GM23338 (cell line): ENCODE measurements at regions not wholly inside any gene's neighbourhood (a gene's known extent, or its start where the extent isn't known, plus 50 kb on each side); places are given as distances from the start of the nearest gene placed in this dataset.

Source experiments
- ATAC-seq: fragments of 200-7000 bp; cut with Tn5 transposase; 3 replicates; pipeline ENCODE4 v1.9.1; 2020
- DNase-seq: peaks from one replicate; pipeline ENCODE4 v3.0.0-alpha.2; 2015; ENCODE audit warnings: low spot score
- H2AFZ ChIP-seq: fragments of 200-600 bp; sonication (generic); 2 replicates; pipeline ENCODE4 v1.8.0; 2016; ENCODE audit warnings: antibody characterized with exemption, mild to moderate bottlenecking, moderate library complexity
- H3F3A ChIP-seq: fragments of 200-600 bp; sonication (generic); replicated peaks from 2 replicates; pipeline ENCODE4 v1.8.0; 2017; ENCODE audit warnings: antibody characterized with exemption, mixed run types, low read depth
- H3K27ac ChIP-seq: fragments of 200-600 bp; sonication (generic); 2 replicates; pipeline ENCODE4 v1.6.1; 2016; ENCODE audit warnings: low read depth
- H3K27me3 ChIP-seq: fragments of 200-600 bp; sonication (generic); 2 replicates; pipeline ENCODE4 v1.8.0; 2016; ENCODE audit warnings: mild to moderate bottlenecking, mixed run types, moderate library complexity; ENCODE audit not compliant: insufficient read depth
- H3K36me3 ChIP-seq: fragments of 200-600 bp; sonication (generic); 2 replicates; pipeline ENCODE4 v1.8.0; 2016; ENCODE audit warnings: mild to moderate bottlenecking; ENCODE audit not compliant: insufficient read depth
- H3K4me1 ChIP-seq: fragments of 200-600 bp; sonication (generic); 2 replicates; pipeline ENCODE4 v1.8.0; 2016; ENCODE audit warnings: mild to moderate bottlenecking, moderate library complexity; ENCODE audit not compliant: insufficient read depth
- H3K4me2 ChIP-seq: fragments of 200-600 bp; sonication (generic); 2 replicates; pipeline ENCODE4 v1.7.1; 2017; ENCODE audit warnings: mixed run types
- H3K4me3 ChIP-seq: fragments of 200-600 bp; sonication (generic); 2 replicates; pipeline ENCODE4 v1.6.1; 2016; ENCODE audit warnings: mixed run types
- H3K79me2 ChIP-seq: fragments of 200-600 bp; sonication (generic); replicated peaks from 2 replicates; pipeline ENCODE4 v1.8.0; 2017; ENCODE audit warnings: mild to moderate bottlenecking; ENCODE audit not compliant: insufficient read depth
- H3K9me2 ChIP-seq: fragments of 200-600 bp; sonication (generic); 2 replicates; pipeline ENCODE4 v1.8.0; 2017; ENCODE audit not compliant: insufficient read depth
- H4K20me1 ChIP-seq: fragments of 200-600 bp; sonication (generic); replicated peaks from 2 replicates; pipeline ENCODE4 v1.8.0; 2017; ENCODE audit warnings: mild to moderate bottlenecking; ENCODE audit not compliant: insufficient read depth
- H3K27ac Mint-ChIP-seq: 2 replicates; pipeline ENCODE4 v1.8.0; 2020; ENCODE audit warnings: inconsistent platforms, mild to moderate bottlenecking, moderate library complexity, mixed read lengths
- H3K27me3 Mint-ChIP-seq: 3 replicates; pipeline ENCODE4 v1.8.0; 2022; ENCODE audit warnings: low read depth, mild to moderate bottlenecking, moderate library complexity, mixed read lengths, inconsistent platforms; ENCODE audit not compliant: insufficient read depth, poor library complexity
- H3K36me3 Mint-ChIP-seq: 3 replicates; pipeline ENCODE4 v1.8.0; 2021; ENCODE audit warnings: low read depth, mild to moderate bottlenecking, inconsistent platforms, moderate library complexity, mixed read lengths
- H3K4me1 Mint-ChIP-seq: 3 replicates; pipeline ENCODE4 v1.8.0; 2020; ENCODE audit warnings: mild to moderate bottlenecking, inconsistent platforms, mixed read lengths
- H3K4me3 Mint-ChIP-seq: 3 replicates; pipeline ENCODE4 v1.8.0; 2021; ENCODE audit warnings: moderate library complexity, mild to moderate bottlenecking, inconsistent platforms, mixed read lengths
- H3K9me3 Mint-ChIP-seq: 3 replicates; pipeline ENCODE4 v1.8.0; 2020; ENCODE audit warnings: moderate library complexity, mild to moderate bottlenecking, inconsistent platforms, mixed read lengths
- CREB1 ChIP-seq: fragments of 250-450 bp; sonication (Bioruptor Pico); IDR thresholded peaks from 2 replicates; pipeline ENCODE4 v1.5.0; 2020; ENCODE audit warnings: low read depth, mild to moderate bottlenecking, moderate library complexity
- EZH2phosphoT487 ChIP-seq: fragments of 200-600 bp; sonication (generic); IDR thresholded peaks from one replicate; pipeline ENCODE4 v1.8.1; 2018; ENCODE audit warnings: antibody characterized with exemption; ENCODE audit not compliant: unreplicated experiment
- JUNB ChIP-seq: IDR thresholded peaks from one replicate; pipeline ENCODE4 v1.6.1; 2016; ENCODE audit warnings: antibody characterized with exemption; ENCODE audit not compliant: unreplicated experiment
- NANOG ChIP-seq: IDR thresholded peaks from 2 replicates; pipeline ENCODE4 v1.6.1; 2016; ENCODE audit warnings: antibody characterized with exemption, borderline replicate concordance
- ZNF114 ChIP-seq: fragments of 250-450 bp; sonication (Bioruptor Pico); IDR thresholded peaks from 2 replicates; pipeline ENCODE4 v1.5.0; 2020; ENCODE audit warnings: mild to moderate bottlenecking, moderate library complexity
- ZNF331 ChIP-seq: fragments of 250-450 bp; sonication (Bioruptor Pico); IDR thresholded peaks from 2 replicates; pipeline ENCODE4 v1.5.0; 2020; ENCODE audit warnings: low read depth, mild to moderate bottlenecking, moderate library complexity
- TF ChIP-seq, protein P1 (sequence below): fragments of 250-450 bp; sonication (Bioruptor Pico); IDR thresholded peaks from 2 replicates; pipeline ENCODE4 v1.5.0; 2020; ENCODE audit warnings: mild to moderate bottlenecking, moderate library complexity
- TF ChIP-seq, protein P2 (sequence below), 2 experiments: fragments of 200-600 bp in 1 of 2; sonication (generic) in 1 of 2; conservative IDR thresholded peaks; 2 replicates each; pipeline versions ENCODE4 v1.5.1 to v1.6.1; 2016 to 2017; ENCODE audit warnings: antibody characterized with exemption in 2 of 2, low read depth in 2 of 2, mild to moderate bottlenecking in 2 of 2, moderate library complexity in 1 of 2

DNA sequence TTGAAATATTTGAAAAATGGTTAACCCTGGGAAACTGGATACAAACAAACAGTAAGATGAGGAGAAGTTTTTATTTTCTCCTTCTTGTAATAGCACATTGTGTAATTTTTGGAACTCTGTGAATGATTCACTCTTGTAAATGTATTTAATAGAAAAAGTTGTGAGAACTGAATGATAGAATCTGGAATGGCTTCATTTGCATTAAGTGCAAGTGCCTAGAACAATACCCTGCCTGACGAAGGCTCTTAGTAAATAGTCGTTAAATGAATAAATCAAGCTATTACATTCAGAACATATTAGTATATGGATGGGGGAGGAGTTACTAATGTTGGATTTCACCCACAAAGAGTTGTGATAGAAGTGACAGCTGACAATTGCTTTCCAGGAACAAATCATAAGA lies 442.5 kb downstream of the EFNA5 start (continued):
- TF ChIP-seq, protein P1, sequence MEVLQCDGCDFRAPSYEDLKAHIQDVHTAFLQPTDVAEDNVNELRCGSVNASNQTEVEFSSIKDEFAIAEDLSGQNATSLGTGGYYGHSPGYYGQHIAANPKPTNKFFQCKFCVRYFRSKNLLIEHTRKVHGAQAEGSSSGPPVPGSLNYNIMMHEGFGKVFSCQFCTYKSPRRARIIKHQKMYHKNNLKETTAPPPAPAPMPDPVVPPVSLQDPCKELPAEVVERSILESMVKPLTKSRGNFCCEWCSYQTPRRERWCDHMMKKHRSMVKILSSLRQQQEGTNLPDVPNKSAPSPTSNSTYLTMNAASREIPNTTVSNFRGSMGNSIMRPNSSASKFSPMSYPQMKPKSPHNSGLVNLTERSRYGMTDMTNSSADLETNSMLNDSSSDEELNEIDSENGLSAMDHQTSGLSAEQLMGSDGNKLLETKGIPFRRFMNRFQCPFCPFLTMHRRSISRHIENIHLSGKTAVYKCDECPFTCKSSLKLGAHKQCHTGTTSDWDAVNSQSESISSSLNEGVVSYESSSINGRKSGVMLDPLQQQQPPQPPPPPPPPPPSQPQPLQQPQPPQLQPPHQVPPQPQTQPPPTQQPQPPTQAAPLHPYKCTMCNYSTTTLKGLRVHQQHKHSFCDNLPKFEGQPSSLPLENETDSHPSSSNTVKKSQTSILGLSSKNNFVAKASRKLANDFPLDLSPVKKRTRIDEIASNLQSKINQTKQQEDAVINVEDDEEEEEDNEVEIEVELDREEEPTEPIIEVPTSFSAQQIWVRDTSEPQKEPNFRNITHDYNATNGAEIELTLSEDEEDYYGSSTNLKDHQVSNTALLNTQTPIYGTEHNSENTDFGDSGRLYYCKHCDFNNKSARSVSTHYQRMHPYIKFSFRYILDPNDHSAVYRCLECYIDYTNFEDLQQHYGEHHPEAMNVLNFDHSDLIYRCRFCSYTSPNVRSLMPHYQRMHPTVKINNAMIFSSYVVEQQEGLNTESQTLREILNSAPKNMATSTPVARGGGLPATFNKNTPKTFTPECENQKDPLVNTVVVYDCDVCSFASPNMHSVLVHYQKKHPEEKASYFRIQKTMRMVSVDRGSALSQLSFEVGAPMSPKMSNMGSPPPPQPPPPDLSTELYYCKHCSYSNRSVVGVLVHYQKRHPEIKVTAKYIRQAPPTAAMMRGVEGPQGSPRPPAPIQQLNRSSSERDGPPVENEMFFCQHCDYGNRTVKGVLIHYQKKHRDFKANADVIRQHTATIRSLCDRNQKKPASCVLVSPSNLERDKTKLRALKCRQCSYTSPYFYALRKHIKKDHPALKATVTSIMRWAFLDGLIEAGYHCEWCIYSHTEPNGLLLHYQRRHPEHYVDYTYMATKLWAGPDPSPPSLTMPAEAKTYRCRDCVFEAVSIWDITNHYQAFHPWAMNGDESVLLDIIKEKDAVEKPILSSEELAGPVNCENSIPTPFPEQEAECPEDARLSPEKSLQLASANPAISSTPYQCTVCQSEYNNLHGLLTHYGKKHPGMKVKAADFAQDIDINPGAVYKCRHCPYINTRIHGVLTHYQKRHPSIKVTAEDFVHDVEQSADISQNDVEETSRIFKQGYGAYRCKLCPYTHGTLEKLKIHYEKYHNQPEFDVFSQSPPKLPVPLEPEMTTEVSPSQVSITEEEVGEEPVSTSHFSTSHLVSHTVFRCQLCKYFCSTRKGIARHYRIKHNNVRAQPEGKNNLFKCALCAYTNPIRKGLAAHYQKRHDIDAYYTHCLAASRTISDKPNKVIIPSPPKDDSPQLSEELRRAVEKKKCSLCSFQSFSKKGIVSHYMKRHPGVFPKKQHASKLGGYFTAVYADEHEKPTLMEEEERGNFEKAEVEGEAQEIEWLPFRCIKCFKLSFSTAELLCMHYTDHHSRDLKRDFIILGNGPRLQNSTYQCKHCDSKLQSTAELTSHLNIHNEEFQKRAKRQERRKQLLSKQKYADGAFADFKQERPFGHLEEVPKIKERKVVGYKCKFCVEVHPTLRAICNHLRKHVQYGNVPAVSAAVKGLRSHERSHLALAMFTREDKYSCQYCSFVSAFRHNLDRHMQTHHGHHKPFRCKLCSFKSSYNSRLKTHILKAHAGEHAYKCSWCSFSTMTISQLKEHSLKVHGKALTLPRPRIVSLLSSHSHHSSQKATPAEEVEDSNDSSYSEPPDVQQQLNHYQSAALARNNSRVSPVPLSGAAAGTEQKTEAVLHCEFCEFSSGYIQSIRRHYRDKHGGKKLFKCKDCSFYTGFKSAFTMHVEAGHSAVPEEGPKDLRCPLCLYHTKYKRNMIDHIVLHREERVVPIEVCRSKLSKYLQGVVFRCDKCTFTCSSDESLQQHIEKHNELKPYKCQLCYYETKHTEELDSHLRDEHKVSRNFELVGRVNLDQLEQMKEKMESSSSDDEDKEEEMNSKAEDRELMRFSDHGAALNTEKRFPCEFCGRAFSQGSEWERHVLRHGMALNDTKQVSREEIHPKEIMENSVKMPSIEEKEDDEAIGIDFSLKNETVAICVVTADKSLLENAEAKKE (CRISPR knock-in tag), result no peak
- TF ChIP-seq, protein P2, sequence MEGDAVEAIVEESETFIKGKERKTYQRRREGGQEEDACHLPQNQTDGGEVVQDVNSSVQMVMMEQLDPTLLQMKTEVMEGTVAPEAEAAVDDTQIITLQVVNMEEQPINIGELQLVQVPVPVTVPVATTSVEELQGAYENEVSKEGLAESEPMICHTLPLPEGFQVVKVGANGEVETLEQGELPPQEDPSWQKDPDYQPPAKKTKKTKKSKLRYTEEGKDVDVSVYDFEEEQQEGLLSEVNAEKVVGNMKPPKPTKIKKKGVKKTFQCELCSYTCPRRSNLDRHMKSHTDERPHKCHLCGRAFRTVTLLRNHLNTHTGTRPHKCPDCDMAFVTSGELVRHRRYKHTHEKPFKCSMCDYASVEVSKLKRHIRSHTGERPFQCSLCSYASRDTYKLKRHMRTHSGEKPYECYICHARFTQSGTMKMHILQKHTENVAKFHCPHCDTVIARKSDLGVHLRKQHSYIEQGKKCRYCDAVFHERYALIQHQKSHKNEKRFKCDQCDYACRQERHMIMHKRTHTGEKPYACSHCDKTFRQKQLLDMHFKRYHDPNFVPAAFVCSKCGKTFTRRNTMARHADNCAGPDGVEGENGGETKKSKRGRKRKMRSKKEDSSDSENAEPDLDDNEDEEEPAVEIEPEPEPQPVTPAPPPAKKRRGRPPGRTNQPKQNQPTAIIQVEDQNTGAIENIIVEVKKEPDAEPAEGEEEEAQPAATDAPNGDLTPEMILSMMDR (conservative IDR thresholded peaks at IDR 0.05; ENCODE audit: low read depth in 2 of 2), result no peak
- TF ChIP-seq ZNF331 (CRISPR knock-in tag) (no peak), EZH2phosphoT487 (no peak), JUNB (no peak), NANOG (no peak), CREB1 (CRISPR knock-in tag) (no peak), ZNF114 (CRISPR knock-in tag) (no peak)

DNA sequence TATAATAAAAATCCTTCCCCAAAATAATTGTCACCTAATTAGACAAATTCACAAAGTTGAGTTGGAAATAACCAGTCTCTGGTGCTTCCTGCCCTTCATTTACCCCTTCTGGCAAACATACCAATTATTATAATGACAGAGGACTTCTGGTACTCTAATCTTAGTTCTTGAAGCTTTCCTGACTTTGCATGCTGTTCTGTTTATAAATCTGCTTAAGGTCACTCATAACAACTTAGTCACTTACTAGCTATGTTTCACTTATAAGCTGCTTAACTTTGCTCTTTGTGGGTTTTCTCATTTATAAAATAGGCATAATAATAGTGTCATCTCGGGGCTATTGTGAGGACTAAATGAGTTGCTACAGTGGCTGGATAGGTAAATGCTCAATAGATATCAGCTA lies 446.5 kb downstream of the EFNA5 start:
- no peak for ATAC-seq
- Histone ChIP-seq H3K9me2 (no peaks in the 10 kb centered on the region), H3K27me3 (no peaks in the 10 kb centered on the region)

More for the DNA sequence above, 446.5 kb downstream of the EFNA5 start:
- no peak overlapping the region for H3K4me2 ChIP-seq
- H3F3A ChIP-seq, result no peaks in the 10 kb centered on the region
- H4K20me1 ChIP-seq, result no peaks in the 10 kb centered on the region
- DNase-seq, result no peak
- Mint-ChIP-seq H3K9me3 (no peaks in the 10 kb centered on the region), H3K36me3 (no peaks in the 10 kb centered on the region), H3K27ac (no peak overlapping the region), H3K4me3 (no peak overlapping the region), H3K27me3 (peaks cover 4% of the 10 kb centered on the region), H3K4me1 (no peaks in the 10 kb centered on the region)
- H3K79me2 ChIP-seq, result no peaks in the 10 kb centered on the region
- H3K4me3 ChIP-seq, result no peak overlapping the region
- H2AFZ ChIP-seq, result no peak overlapping the region
- no peak for TF ChIP-seq ZNF114 (CRISPR knock-in tag)
- TF ChIP-seq, protein P2 (conservative IDR thresholded peaks at IDR 0.05; ENCODE audit: low read depth in 2 of 2), result no peak
- no peak for TF ChIP-seq JUNB
- no peak for TF ChIP-seq EZH2phosphoT487
- TF ChIP-seq CREB1 (CRISPR knock-in tag), result no peak
- H3K27ac ChIP-seq, result no peak overlapping the region
- no peaks in the 10 kb centered on the region for H3K4me1 ChIP-seq
- H3K36me3 ChIP-seq, result no peaks in the 10 kb centered on the region
